Ovary (tissue), 3 donors: ENCODE measurements at regions not wholly inside any gene's neighbourhood (a gene's known extent, or its start where the extent isn't known, plus 50 kb on each side); places are given as distances from the start of the nearest gene placed in this dataset.

ENCODE experiments used
- EP300 ChIP-seq: sonication (generic); formaldehyde crosslinking; IDR thresholded peaks from one replicate; pipeline ENCODE4 v1.6.1; 2017; ENCODE audit warnings: antibody characterized with exemption
- POLR2A ChIP-seq: fragments of 450-650 bp; IDR thresholded peaks from one replicate; pipeline ENCODE4 v1.6.1; 2017; ENCODE audit warnings: antibody characterized with exemption, mild to moderate bottlenecking, moderate library complexity
- TF ChIP-seq, protein P1 (sequence below), 3 donors: fragments of 450-650 bp in 2 of 3; fragments of 200-600 bp in 1 of 3; IDR thresholded peaks; one replicate each; pipeline versions ENCODE4 v1.5.1 to v1.8.0; 2016 to 2022; ENCODE audit warnings: antibody characterized with exemption in 3 of 3, mild to moderate bottlenecking in 1 of 3
- donor health status: DM: no; HTN: no; CAD: no.

DNA sequence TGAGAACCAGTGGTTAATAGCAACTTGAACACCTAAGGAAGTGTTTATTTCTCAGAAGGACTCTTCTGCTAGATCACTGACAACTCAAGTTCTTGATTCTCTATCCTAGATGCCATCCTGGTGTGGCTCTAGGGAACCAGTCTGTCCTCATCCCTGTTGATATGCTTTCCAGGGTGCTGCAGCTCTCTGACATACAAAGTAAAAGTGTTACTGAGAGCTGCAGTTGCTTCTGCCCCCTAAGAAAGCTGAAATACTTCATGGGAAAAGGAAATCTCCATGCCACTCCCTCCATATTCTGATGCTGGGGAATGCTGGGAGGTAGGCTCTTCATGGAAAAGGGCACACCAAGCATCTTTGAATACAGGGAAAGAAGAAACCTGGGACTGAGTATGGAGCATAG lies 168.1 kb downstream of the KLF6 start:
- TF ChIP-seq, protein P1, sequence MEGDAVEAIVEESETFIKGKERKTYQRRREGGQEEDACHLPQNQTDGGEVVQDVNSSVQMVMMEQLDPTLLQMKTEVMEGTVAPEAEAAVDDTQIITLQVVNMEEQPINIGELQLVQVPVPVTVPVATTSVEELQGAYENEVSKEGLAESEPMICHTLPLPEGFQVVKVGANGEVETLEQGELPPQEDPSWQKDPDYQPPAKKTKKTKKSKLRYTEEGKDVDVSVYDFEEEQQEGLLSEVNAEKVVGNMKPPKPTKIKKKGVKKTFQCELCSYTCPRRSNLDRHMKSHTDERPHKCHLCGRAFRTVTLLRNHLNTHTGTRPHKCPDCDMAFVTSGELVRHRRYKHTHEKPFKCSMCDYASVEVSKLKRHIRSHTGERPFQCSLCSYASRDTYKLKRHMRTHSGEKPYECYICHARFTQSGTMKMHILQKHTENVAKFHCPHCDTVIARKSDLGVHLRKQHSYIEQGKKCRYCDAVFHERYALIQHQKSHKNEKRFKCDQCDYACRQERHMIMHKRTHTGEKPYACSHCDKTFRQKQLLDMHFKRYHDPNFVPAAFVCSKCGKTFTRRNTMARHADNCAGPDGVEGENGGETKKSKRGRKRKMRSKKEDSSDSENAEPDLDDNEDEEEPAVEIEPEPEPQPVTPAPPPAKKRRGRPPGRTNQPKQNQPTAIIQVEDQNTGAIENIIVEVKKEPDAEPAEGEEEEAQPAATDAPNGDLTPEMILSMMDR (IDR thresholded peaks at IDR 0.05) = no peak
- TF ChIP-seq EP300 (no peak), POLR2A (no peak)
